Mesenchymal stem cell (in vitro differentiated cells and primary cell): ENCODE measurements at regions not wholly inside any gene's neighbourhood (a gene's known extent, or its start where the extent isn't known, plus 50 kb on each side); places are given as distances from the start of the nearest gene placed in this dataset.
A peak's percentile ranks its signal among the peaks of the same experiment; 100 is the strongest.

Source experiments
- DNase-seq: peaks from one replicate; pipeline ENCODE4 v3.0.0-alpha.2; 2013
- H2AFZ ChIP-seq: one replicate; pipeline ENCODE4 v1.6.1; 2013; ENCODE audit warnings: low read depth, mild to moderate bottlenecking, control low read depth, inconsistent platforms, low read length, moderate library complexity
- H2AK5ac ChIP-seq: 2 replicates; pipeline ENCODE4 v1.6.1; 2013; ENCODE audit warnings: low read length, moderate library complexity, mild to moderate bottlenecking, inconsistent platforms; ENCODE audit not compliant: severe bottlenecking
- H2BK120ac ChIP-seq: one replicate; pipeline ENCODE4 v1.6.1; 2013; ENCODE audit warnings: low read depth, mild to moderate bottlenecking, inconsistent platforms, low read length, moderate library complexity
- H2BK12ac ChIP-seq, 2 experiments: one replicate each; pipeline ENCODE4 v1.6.1; 2013; ENCODE audit warnings: inconsistent platforms in 2 of 2, low read length in 2 of 2, mild to moderate bottlenecking in 2 of 2, moderate library complexity in 2 of 2, control low read depth in 1 of 2
- H2BK15ac ChIP-seq: one replicate; pipeline ENCODE4 v1.6.1; 2013; ENCODE audit warnings: mild to moderate bottlenecking, low read depth, inconsistent platforms; ENCODE audit not compliant: poor library complexity, severe bottlenecking
- H2BK5ac ChIP-seq: 2 replicates; pipeline ENCODE4 v1.6.1; 2013; ENCODE audit warnings: low read depth, mild to moderate bottlenecking, low read length, control low read depth, inconsistent platforms; ENCODE audit not compliant: poor library complexity, severe bottlenecking
- H3K14ac ChIP-seq, 2 experiments: one replicate each; pipeline ENCODE4 v1.6.1; 2013; ENCODE audit warnings: inconsistent platforms in 2 of 2, low read length in 2 of 2, control low read depth in 1 of 2, mild to moderate bottlenecking in 1 of 2, moderate library complexity in 1 of 2
- H3K18ac ChIP-seq, 2 experiments: one replicate each; pipeline ENCODE4 v1.6.1; 2013; ENCODE audit warnings: inconsistent platforms in 2 of 2, low read length in 2 of 2, control low read depth in 1 of 2, low read depth in 1 of 2, mild to moderate bottlenecking in 1 of 2
- H3K23ac ChIP-seq, 2 experiments: one replicate each; pipeline ENCODE4 v1.6.1; 2013; ENCODE audit warnings: inconsistent platforms in 2 of 2, low read length in 2 of 2, mild to moderate bottlenecking in 2 of 2, moderate library complexity in 2 of 2, control low read depth in 1 of 2
- H3K27ac ChIP-seq: 2 replicates; pipeline ENCODE4 v1.5.1; 2013; ENCODE audit warnings: mild to moderate bottlenecking, moderate library complexity, low read length, control low read depth, inconsistent platforms; ENCODE audit not compliant: poor library complexity, severe bottlenecking
- H3K27me3 ChIP-seq, 2 experiments: 2 replicates each; pipeline versions ENCODE4 v1.6.1 to v1.7.0; 2013; ENCODE audit warnings: low read length in 2 of 2, mild to moderate bottlenecking in 2 of 2, moderate library complexity in 2 of 2, control low read depth in 1 of 2, inconsistent platforms in 1 of 2; ENCODE audit not compliant: control insufficient read depth in 1 of 2, insufficient read depth in 1 of 2
- H3K36me3 ChIP-seq, 2 experiments: 2 replicates each; pipeline versions ENCODE4 v1.6.1 to v1.7.0; 2013; ENCODE audit warnings: low read length in 2 of 2, control low read depth in 1 of 2, inconsistent platforms in 1 of 2, low read depth in 1 of 2, mild to moderate bottlenecking in 1 of 2; ENCODE audit not compliant: insufficient read depth in 2 of 2, control insufficient read depth in 1 of 2
- H3K4ac ChIP-seq, 2 experiments: one replicate each; pipeline ENCODE4 v1.6.1; 2013; ENCODE audit warnings: inconsistent platforms in 2 of 2, low read length in 2 of 2, mild to moderate bottlenecking in 2 of 2, moderate library complexity in 2 of 2, control low read depth in 1 of 2, low read depth in 1 of 2
- H3K4me1 ChIP-seq: 2 replicates; pipeline ENCODE4 v1.6.1; 2013; ENCODE audit warnings: low read depth, low read length, control low read depth; ENCODE audit not compliant: control insufficient read depth, insufficient read depth
- H3K4me2 ChIP-seq: 2 replicates; pipeline ENCODE4 v1.6.1; 2013; ENCODE audit warnings: low read length, mild to moderate bottlenecking, inconsistent platforms; ENCODE audit not compliant: poor library complexity, severe bottlenecking
- H3K4me3 ChIP-seq, 2 experiments: 2 replicates each; pipeline versions ENCODE4 v1.5.1 to v1.7.0; 2013; ENCODE audit warnings: low read length in 2 of 2, mild to moderate bottlenecking in 2 of 2, control low read depth in 1 of 2, low read depth in 1 of 2; ENCODE audit not compliant: insufficient read depth in 1 of 2
- H3K79me1 ChIP-seq: replicated peaks from 2 replicates; pipeline ENCODE4 v1.6.1; 2013; ENCODE audit warnings: mild to moderate bottlenecking, control low read depth, low read length, inconsistent platforms; ENCODE audit not compliant: poor library complexity, severe bottlenecking
- H3K9ac ChIP-seq: 2 replicates; pipeline ENCODE4 v1.7.0; 2013; ENCODE audit warnings: mild to moderate bottlenecking, low read length, moderate library complexity
- H3K9me3 ChIP-seq: 2 replicates; pipeline ENCODE4 v1.7.0; 2013; ENCODE audit warnings: mild to moderate bottlenecking, low read length; ENCODE audit not compliant: control insufficient read depth
- H4K8ac ChIP-seq: one replicate; pipeline ENCODE4 v1.6.1; 2013; ENCODE audit warnings: inconsistent platforms, mild to moderate bottlenecking, low read length, moderate library complexity
- H4K91ac ChIP-seq: one replicate; pipeline ENCODE4 v1.6.1; 2013; ENCODE audit warnings: mild to moderate bottlenecking, low read length, inconsistent platforms
- WGBS: methylation state at CpG from one replicate; pipeline ENCODE4 v1.1.7; 2013; ENCODE audit warnings: mixed read lengths; 5-methylcytosine and 5-hydroxymethylcytosine counted together

DNA sequence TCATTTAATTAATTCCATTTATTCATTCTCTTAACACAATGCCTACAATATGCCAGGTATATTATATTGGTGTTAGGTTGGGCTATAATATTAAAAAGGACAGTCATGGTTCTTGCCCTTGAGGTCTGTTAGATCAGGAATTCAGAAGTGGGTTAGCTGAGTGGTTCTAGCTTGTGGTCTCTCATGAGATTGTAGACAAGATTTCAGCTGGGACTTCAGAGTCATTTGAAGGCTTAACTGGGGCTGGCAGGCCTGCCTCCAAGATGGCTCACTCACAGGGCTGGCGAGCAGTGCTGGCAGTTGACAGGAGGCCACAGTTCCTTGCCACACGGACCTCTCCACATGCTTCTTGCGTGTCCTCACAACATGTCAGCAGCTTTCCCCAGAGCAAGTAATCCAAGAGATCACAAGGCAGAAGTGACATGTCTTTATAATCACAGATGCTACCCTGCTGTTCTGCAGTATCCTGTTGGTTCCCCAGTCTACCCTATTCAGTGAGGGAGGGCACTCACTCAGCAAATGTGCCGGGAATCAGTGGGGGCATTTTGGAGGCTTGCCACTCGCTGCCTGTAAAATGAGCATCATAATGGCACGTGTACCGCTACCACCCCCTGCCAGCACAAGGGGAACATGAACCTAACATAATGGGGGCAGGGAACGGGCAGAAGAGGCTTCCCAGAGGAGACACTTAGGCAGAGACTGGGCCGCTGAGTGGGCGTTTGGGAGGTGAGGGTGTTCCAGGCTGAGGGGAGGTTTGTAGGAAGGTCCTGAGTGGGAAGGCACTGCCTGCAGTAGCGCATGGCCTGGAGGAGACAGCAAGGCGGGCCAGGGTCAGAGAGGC, 70.0 kb downstream of the EXOSC2 start:
- H3K4me2 ChIP-seq = no peak overlapping the region
- H4K8ac ChIP-seq = no peak overlapping the region
- H3K4me3 ChIP-seq = no peak overlapping the region
- no peak overlapping the region for H2BK12ac ChIP-seq
- H2AFZ ChIP-seq = no peak overlapping the region
- no peak overlapping the region for H3K14ac ChIP-seq
- H3K4ac ChIP-seq = no peak overlapping the region
- H3K79me1 ChIP-seq = peaks cover 40% of the 10 kb centered on the region
- no peak overlapping the region for H2BK5ac ChIP-seq
- no peak overlapping the region for H2BK15ac ChIP-seq
- no peak overlapping the region for H2AK5ac ChIP-seq
- H3K27ac ChIP-seq = no peak overlapping the region
- H3K9ac ChIP-seq = no peak overlapping the region
- no peak overlapping the region for H2BK120ac ChIP-seq
- WGBS = 91% methylated on average over 12 of the region's 12 CpGs
- no peaks in the 10 kb centered on the region for H3K36me3 ChIP-seq
- no peak overlapping the region for H3K23ac ChIP-seq
- no peak for DNase-seq
- no peak overlapping the region for H4K91ac ChIP-seq
- H3K4me1 ChIP-seq = peaks cover 19% of the 10 kb centered on the region
- H3K27me3 ChIP-seq = no peaks in the 10 kb centered on the region
- H3K18ac ChIP-seq = no peak overlapping the region
- H3K9me3 ChIP-seq = no peaks in the 10 kb centered on the region

GRCh38 chr9:130765137-130766020, 69.7 kb upstream of the ABL1 start:
- H3K27ac ChIP-seq = no peak overlapping the region
- H3K36me3 ChIP-seq = no peaks in the 10 kb centered on the region
- H2BK5ac ChIP-seq = no peak overlapping the region
- peak overlapping the region; percentile 21 for H4K8ac ChIP-seq
- H3K18ac ChIP-seq = no peak overlapping the region
- no peak overlapping the region for H3K23ac ChIP-seq
- no peak overlapping the region for H3K9ac ChIP-seq
- 96% methylated on average over 6 of the region's 8 CpGs for WGBS
- no peaks in the 10 kb centered on the region for H3K9me3 ChIP-seq
- no peak overlapping the region for H2BK15ac ChIP-seq
- H4K91ac ChIP-seq = no peak overlapping the region
- H3K4me2 ChIP-seq = no peak overlapping the region
- H2BK120ac ChIP-seq = no peak overlapping the region
- H3K27me3 ChIP-seq = no peaks in the 10 kb centered on the region
- no peak overlapping the region for H2AFZ ChIP-seq
- no peak overlapping the region for H3K4ac ChIP-seq
- peaks cover 22% of the 10 kb centered on the region for H3K4me1 ChIP-seq
- no peak for DNase-seq
- H2AK5ac ChIP-seq = no peak overlapping the region
- H2BK12ac ChIP-seq = no peak overlapping the region
- H3K4me3 ChIP-seq = no peak overlapping the region
- no peak overlapping the region for H3K14ac ChIP-seq
- peaks cover 34% of the 10 kb centered on the region for H3K79me1 ChIP-seq

GRCh38 chr9:130766021-130766926, 68.8 kb upstream of the ABL1 start:
- Histone ChIP-seq H3K18ac (peak overlapping the region; percentile 7 to 89), H3K27me3 (no peaks in the 10 kb centered on the region), H3K23ac (peak overlapping the region in 1 of 2 experiments; percentile 87), H3K4me2 (no peak overlapping the region), H2AK5ac (peak overlapping the region; percentile 93), H3K4ac (peak overlapping the region; percentile 47 to 59), H2BK120ac (peak overlapping the region; percentile 21), H3K36me3 (no peaks in the 10 kb centered on the region), H2BK15ac (peak overlapping the region; percentile 49), H3K27ac (no peak overlapping the region), H3K14ac (peak overlapping the region in 1 of 2 experiments; percentile 11), H4K91ac (peak overlapping the region; percentile 47), H2BK12ac (peak overlapping the region; percentile 32 to 61), H3K9ac (peak overlapping the region; percentile 31), H2BK5ac (no peak overlapping the region), H3K4me3 (no peak overlapping the region), H4K8ac (peak overlapping the region; percentile 73), H3K4me1 (peaks cover 22% of the 10 kb centered on the region), H3K9me3 (no peaks in the 10 kb centered on the region), H3K79me1 (peaks cover 32% of the 10 kb centered on the region), H2AFZ (no peak overlapping the region)
- WGBS = 88% methylated on average over 19 of the region's 19 CpGs
- no peak for DNase-seq
